Activated CD8-positive, alpha-beta memory T cell treated with anti-CD3 and anti-CD28 coated beads, Interleukin-2, amount 50 U/mL, for 1 hour (primary cell): ENCODE measurements at regions not wholly inside any gene's neighbourhood (a gene's known extent, or its start where the extent isn't known, plus 50 kb on each side); places are given as distances from the start of the nearest gene placed in this dataset.

Source experiments
- DNase-seq: peaks from one replicate; pipeline ENCODE4 v3.0.0-alpha.2; 2020; ENCODE audit errors: extremely low read depth

DNA sequence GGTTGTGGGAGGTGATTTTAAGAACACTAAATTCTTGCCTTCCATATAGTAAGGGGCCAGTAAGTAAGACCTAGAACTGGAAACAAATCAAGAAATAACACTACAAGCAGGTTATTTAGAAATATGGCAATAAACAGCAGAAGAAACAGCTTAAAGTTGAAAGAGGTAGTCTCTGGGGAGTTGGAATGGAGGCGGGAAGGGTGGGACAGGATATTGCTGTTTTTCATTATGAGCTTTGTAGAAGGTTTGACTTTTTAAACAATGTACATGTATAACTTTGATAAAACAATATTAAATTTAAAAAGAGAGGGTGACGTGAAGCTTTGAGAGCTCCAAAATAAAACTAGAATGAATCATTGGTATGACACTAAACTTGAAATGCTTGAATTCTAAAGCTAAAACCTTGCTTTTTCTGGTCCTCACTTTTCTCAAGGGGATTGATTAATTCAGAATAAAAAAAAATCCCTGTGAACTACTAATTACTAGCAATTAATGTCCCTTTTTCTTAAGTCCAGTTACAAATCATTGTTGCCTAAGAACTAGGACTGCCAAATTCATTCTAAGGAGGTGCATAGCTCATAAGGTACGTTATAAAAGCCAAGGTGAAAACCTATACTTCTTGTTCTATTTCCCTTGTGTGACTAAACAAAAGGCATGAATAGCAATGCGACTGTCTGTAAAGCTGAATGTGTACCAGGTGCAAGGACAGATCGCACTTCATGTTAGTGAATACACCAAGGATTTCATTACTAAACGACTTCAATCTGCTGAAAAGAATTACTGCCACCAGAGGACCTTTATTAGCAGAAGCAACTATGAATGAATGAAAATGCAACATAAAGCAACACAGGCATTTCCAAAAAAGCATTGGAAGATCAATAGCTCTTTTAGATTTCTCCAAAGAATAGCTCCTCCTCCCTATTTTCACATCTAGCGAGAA lies 177.5 kb downstream of the RBM43 start:
- no peak for DNase-seq

DNA sequence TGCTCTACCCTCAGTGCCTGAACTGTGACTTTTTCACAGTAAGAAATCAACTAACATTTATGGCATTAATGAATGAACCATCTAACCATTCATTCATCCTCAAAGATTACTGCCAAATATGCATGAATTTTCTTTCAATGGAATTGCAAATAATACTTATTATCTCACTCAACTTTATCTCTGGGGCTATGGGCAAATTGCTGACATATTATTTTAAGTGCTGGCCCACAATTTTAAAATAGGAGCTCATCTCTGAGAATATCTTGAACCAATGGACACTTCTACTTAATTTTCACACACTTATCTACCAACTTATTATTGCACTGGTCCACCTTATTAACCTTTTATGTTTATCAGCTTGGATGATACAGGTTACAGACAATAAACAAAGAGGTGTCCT lies 182.8 kb downstream of the RBM43 start:
- DNase-seq: no peak

DNA sequence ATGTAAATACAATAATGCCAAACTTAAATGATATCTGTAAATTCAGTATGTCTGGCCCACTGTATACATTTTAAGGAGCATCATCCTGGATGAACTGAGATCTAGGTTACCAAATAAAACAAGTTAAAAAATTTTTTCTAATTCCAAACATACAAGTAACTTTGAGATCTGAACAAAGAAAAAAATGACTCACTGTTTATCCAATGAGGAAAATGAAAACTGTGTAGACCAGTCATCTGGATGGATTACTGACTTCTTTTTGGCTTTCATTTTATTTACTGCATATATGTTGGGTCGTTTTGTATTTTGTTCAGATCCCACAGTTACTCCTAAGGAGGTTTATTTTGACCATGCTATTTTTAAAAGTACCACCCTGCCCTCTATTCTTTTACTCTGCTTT lies 189.8 kb downstream of the RBM43 start:
- no peak for DNase-seq

DNA sequence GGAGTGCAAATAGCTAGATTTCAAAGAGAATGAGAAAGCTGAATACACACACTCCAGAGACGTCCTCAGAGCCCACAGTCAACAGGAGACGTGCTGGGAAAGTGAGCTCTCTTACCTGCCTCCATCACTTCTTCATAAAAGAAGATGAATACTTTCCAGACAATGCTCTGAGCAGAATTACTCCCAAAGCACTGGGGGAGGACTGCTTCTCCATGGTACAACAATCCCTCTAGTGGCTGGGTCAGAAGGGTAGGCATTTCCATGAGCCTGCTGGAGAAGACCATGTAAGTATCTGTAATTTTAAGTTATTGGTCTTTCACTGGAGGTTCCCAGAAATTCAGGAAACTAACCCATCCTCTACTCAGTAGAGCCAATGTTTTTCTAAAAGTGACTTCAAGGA lies 190.3 kb downstream of the RBM43 start:
- no peak for DNase-seq

DNA sequence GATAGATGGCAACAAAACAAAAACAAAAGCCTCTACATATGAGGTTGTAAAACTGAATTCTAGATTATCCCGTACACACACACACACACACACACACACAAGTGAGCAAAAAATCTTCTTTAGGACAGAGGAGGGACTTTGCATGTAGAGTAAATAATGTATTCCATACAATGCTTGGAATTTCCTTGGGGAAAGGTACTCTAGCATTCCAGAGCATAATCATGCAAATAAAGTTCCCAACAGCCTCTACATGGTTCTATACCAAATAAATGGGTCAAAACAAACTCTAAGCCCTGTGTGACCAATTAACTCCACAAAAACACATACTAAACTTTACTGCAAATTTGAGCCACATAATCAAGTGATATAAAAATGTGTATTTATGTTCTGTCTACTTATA lies 191.4 kb downstream of the RBM43 start:
- DNase-seq: no peak

DNA sequence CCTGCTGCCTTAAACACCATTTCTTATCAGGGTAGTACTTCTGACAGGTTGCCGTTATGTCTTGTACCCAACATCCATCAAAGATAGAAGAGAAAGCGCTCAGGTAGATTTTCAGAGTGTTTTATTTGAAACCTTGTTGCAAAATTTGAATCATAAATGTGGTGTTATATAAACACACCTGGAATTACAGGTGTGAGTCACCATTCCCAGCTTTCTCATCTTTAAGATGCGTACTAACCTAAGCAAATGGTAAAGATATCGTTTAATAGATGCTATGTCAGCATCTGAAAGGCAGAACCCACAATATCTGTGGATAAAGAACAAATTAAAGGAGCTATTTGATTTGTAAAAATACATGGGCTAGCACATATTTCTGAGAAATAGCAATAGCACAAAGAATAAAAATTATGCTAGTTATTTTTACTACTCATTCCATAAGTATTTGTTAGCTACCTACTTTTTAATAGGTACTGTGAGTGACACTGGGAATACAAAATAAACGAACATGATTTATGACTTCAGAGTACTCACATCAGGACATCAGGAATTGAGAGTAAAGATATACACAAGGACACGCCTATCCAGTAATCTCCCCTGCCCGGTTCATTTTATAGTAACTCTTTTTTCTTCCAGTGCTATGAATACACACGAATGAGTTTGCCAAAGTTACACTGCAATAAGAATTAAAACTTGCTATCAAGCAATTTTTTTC lies 193.8 kb downstream of the RBM43 start:
- no peak for DNase-seq

DNA sequence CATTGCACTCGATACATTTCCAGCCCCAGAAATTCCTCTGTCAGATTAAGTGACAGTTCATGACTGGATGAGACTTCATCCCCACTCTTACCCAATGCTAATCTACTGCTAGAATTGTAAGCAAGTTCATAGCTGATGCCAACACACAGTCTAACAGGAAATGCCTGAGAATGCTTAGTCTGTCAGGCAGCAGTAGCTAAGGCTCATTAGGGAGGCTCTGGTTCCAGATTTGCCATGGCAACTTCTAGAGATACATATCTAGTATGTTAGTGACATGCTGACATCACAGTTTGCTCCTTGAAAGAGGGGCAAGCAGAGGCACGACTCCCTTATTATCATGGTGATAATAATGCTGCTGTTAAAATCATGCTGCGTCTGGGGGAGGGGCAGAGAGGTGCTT lies 198.4 kb downstream of the RBM43 start:
- DNase-seq: no peak

DNA sequence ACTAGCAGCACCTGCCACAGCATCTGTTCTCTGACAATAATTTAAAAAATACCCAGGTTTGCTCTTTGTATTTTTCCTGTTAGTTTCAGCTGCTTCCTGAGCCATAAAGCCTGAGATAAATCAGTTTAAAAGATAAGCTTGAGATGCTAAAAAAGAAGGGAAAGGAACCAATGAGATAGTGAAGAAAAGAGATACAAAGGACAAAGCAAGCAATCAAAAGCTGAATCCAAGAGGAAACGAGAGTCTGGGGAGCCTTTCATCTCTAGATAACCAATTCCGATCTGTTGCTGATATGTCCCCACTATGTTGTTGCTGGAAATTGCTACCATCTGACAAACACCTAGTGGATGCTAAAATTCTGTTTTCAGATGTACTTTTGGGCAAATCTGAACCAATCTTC lies 201.4 kb downstream of the RBM43 start:
- no peak for DNase-seq

DNA sequence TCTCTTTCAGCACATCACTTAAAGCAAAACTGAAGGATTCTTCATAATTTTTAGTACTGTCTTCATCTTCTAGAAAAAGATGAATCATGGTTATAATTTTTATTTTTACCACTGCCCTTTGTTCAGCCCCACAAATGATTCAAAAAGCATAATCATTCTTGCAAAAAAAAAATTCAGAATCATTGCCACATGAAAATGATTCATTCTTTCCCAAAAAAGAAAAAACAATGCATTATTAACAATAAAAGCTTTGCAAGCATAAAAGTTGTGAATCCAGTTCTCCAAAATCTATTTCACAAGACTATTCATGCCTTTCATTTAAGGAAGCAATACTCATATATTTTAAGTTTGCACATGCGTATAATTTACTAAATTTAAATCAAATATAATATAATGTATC lies 204.8 kb downstream of the RBM43 start:
- DNase-seq: no peak

DNA sequence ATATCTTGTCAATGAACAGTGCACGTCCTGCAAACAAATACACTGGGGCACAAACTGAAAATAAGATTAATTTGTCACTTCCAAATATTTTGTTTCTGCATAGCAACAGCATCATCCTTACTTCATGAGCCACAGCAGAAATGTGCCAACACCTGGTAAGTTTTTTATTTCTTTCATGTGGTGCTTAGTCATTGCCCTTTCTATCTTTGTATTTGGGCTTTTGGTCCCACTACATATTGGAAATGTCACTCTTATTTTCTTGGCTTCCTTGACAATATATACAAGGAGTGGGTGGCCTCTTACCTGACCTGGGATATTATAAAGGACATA lies 208.0 kb downstream of the RBM43 start:
- no peak for DNase-seq

DNA sequence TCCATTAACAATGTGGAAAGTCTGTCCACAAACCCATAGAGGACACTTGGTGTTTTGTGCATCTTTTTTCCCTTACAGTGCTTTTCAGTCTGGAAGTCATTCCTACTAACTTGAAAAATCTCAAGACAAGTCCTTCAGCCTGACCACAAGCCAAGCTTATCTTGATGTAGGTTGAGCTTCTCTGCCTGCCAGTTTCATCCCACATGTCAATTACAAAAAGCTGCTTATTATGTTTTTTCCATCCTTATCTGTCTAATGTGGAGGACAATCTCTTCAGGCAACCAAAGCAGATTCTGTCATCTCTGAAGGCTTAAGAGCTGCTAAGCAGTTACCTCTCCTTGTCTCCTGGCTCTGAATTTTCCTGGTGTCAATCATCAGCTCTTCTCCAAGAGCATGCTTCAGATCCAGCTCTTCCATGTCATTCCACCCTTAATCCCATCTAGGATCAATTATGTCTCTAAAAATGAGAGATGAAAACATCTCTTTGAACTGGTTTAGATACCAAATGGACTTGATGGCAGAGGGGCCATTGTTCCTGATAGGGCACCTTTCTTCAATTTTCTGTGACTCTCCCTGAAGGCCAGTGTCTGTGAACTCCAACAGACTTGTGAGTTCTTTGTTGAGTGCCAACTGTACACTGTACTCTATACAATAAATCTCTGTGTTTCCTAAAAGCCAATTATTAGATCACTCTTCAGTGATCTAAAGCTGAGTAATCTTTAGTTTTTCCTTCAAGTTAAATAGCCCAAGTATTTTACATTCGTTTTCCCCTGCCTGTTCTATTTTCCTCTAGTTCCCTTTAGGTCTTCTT lies 208.6 kb downstream of the RBM43 start:
- DNase-seq: no peak

DNA sequence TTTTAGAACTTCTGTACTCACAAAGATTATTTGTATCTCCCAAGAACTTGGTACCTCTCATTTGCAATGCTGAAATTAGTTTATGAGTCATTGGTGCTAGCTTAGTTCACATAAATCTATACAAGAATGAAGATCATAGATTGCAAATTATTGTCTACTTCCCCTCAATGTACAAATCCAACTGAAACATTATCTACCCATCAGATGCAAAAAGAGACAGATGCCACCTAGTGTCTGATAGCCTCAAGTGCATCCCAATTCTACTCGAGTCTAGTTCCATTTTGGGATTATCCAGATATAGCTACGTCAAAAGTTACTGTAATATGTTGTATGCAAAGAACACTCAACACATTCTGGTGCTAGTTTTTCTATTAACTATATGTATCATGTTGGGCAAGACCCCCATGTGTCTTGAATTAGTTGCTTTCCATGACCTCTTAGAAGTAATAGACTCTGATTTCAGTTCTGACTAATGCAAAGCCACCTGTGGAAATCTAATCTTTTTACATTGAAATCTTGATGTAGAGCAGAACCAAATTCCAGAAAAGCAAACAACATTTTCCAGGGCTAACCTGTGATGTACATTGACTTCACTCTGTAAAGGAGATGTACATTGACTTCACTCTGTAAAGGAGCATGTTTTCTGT lies 210.0 kb downstream of the RBM43 start:
- DNase-seq: peak; percentile 1

DNA sequence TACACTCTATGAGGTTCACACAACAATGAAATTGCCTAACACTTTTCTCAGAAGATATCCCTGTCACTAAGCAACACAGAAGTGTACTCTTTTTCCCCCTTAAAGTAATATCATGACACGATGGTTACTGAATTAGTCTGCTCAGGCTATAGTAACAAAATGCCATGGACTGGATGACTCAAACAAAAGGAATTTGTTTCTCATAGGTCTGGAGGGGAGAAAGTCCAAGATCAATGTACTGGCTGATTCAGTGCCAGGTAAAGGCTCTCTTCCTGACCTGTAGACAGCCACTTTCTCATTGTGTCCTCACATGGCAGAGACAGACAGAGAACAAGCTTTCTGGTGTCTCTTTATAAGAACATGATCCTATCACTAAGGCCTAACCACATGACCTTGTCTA lies 211.9 kb downstream of the RBM43 start:
- no peak for DNase-seq

DNA sequence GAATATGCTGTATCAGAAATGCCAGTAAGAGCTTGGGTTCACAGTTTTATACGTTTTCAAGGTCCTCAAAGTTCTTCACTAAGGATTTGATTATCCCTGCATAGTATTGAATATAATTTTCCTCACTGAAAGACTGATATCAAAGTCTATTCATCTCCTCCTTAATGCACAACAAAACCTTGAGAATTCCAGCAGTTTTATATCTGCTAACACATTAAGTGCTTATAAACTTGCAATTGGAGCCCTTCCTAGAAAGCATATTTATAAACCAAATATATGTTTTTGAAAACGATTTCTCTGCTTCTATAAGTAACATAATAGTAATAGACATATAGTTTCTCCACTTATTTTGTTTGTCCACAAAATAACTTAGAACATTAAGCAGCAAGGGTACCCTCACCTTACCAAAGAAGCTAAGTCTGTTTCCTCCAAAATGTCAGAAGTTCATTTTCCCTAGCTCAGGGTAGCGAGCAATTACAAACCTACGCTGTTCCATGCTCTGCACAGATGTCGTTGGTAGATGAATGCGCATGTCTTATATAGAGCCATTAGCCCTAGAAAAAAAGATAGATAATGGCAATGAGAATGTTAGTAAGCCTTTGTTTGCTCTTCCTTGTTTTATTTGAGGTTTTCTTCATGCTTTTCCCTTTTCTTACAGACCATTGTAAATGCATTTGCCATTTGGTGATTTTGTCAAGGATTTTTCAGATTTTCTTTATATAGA lies 213.2 kb downstream of the RBM43 start:
- DNase-seq: no peak

DNA sequence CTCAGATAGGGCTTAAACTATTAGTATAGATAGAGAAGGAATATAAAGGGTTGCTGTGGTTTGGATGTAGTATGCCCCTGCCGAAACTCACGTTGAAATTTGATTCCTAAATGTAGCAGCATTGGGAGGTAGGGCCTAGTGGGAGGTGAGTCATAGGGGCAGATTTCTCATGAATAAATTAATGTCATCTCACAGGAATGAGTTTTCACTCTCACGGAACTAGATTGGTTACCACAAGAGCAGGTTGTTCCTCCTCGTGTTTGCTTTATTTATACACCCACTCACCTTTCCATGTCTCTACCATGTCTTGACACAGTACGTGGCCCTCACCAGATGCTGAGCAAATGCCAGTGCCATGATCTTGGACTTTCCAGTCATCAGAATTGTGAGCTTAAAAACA lies 218.2 kb downstream of the RBM43 start:
- no peak for DNase-seq

DNA sequence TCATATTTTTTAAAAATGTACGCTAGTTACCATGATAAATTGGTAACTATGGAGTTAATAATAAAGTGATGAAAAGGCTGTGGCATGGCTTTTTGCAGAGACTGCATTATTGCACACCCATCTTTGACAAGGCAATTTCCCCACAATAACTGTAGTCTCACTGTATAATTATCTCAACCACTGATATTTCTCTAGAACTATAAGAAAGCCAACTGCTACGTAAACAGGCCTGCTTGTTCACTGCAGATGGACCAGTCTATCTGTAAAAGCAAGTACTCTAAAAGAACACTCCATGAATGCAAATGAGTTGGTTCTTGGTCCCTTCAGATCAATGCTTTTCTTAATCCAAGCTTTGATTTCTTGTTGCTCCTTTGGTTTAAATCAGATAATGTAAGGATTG lies 218.7 kb downstream of the RBM43 start:
- DNase-seq: no peak

DNA sequence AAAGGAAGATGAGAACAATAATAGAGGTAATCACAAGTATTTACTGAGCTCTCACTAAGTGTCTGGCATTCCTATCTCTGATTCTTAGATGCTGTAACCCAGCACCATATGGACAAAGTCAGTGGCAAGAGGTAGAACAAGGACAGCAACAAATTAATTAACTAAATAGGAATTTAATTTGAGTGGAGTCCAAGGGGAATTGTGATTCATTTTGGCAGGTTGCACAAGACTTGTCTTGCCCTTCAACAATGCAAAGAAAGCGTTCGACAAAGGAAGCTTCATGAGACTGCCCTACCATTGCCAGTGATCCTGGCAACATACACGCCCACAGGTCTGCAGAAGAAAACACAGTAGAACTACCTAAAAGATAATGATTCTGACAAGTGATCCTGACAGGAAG lies 221.6 kb downstream of the RBM43 start:
- DNase-seq: no peak

DNA sequence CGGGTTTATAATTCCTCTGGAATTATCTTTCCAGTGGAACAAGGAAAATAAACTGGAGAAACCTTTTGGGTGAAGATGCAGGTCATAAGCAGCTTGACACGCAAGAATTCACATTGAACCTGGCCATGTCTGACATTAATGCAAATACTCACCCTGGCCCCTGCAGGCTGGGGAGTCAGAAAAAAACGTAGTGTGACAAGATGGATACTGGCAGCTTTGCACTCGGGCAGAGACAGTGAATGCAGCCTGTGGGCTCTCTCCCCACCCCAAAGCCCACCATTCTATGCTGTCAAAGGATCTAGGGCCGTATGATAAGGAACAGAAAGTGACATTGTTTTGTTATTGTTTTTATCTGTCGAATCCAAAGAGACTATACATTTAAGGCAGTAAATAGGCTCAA lies 223.1 kb downstream of the RBM43 start:
- no peak for DNase-seq

DNA sequence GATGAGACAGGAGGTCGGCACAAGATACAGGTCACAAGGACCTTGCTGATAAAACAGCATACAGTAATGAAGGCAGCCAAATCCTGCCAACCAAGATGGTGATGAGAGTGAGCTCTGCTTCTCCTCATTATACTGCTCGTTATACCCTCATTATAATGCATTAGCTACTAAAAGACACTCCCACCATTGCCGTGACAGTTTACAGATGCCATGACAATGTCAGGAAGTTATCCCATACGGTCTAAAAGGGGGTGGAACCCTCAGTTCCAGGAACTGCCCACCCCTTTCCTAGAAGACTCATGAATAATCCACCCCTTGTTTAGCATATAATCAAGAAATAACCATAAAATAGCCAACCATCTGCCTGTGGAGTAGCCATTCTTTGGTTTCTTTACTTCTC lies 224.2 kb downstream of the RBM43 start:
- DNase-seq: no peak

DNA sequence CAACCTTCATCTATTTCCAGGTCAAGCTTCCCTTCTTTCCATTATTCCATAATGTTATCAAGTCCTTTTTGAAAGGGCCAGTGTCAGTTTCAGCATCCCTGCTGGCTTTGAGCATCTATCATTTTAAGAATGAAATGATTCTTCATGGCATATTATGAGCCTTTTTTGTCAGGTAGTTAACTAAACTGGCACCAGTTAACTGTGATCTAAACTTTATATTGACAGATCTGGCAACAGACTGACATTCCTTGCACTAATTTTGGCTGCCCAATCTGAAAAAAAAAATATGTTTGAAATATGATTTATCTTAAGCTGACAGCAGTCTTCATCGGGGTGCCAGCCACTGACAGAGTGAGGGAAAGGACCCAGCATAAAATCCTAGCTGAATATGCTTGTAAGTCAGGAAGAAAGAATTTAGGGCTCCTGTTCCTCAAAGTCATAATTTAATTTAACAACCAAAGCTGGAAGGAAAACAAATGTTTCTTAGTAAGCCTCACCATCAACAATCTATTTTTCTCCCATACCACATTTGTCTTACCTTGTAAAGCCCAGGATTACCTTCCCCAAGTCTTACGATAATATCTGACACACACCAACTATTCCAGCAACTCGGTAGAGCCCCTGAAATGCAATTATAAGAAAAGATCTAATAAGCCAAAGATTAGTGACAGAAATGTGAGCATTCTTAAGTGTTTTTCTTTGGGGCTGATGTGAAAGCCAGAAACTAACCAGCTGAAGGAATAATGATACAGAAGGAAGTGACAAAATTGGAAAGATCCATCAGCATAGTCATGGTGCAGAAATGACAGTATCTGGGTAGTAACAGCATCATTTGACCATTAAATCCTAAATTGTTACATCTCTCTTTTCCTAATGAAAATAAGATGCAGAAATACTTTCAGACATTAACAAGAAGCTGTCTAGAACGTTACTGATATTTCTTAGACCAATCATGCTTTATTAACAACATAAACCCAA lies 228.1 kb downstream of the RBM43 start:
- no peak for DNase-seq
